ELF-1 (cell line): ENCODE measurements at regions not wholly inside any gene's neighbourhood (a gene's known extent, or its start where the extent isn't known, plus 50 kb on each side); places are given as distances from the start of the nearest gene placed in this dataset.

Experiments
- DNase-seq: peaks from one replicate; pipeline ENCODE4 v3.0.0-alpha.2; 2016; ENCODE audit warnings: low read depth, low spot score

DNA sequence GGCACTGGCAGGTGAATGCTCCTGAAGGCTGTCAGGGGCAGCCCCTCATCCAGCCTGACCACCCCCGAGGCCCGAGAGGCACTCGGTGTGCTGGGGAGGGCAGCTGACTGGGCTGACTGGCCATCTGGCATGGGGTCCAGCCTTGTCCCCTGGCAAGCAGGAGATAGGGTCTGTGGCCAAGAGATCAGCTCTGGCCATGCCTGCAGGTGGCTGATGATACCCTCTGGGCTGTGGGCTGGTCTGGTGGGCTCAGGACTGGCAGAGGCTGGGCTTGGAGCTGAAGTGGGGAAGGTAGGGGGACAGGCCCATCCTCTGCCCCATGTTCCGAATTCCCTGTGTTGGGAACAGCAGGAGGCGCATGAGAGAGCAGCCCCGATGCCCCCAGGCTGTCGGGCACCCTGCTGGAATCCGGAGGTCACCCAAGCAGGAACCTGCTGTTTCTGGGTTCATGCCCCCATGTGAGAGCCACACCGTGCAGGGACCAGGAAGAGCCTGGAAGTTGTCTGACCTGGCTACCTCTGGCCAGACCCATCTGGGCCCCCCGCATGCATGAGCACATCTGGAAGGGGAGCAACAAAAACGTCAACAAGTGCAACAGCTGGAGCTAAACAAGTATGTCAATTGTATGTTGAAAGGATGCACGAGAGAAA lies 527.0 kb downstream of the TBC1D22A start:
- DNase-seq, result no peak

DNA sequence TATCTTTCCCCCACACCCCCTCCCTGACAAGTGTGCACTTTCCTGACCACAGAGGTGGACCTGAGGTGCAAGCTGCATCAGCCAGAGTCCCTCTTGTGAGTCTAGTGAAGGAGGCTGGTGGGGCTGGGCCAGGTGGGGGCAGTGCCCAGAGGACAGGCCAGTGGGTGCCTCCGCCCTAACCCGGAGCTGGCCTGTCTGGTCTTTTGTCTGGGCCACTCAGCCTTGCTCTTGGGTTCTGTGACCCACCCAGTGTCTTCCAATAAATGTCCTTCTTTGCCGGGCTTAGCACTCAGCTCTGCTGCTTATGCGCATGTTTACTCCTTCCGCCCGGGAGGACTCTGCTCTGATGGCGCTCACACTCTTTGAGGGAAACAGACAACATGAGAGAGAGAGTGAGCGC lies 526.2 kb downstream of the TBC1D22A start:
- DNase-seq, result no peak

DNA sequence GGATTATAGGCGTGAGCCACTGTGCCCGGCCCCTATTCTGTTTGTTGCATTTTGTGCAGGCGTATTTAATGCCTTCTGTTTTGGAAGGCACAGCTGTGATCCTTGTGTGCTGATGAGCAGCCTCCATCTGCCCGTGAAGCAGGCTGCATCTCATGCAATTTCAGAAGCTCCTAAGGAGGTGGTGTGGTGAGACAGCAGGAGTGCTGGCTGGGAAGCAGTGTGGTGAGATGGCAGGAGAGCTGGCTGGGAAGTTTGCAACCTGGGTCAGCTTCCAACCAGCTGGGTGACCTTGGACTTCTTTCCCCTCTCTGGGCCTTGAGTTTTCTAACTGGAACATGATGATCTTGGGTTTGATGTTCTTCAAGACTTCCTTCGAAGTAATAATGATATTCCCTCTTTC lies 525.1 kb downstream of the TBC1D22A start:
- no peak for DNase-seq

DNA sequence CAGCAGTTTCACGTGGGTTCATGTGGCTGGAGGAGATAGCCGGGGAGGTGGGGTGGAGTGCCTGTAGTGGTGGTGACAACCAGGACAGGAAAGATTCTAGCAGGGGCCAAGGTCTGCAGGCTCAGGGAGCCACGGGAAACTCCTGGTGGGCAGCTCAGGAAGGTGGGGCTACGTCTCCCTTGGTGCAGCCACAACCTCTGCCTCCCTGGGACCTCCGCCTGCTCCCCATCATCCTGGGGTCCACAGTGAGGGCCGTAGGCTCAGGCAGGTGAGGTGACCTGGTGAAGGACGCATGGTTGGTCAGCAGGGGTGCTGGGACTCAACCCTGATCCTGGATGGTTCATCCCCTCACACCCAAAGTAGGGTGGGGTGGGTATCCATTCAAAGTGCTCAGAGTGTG lies 524.1 kb downstream of the TBC1D22A start:
- DNase-seq, result no peak

DNA sequence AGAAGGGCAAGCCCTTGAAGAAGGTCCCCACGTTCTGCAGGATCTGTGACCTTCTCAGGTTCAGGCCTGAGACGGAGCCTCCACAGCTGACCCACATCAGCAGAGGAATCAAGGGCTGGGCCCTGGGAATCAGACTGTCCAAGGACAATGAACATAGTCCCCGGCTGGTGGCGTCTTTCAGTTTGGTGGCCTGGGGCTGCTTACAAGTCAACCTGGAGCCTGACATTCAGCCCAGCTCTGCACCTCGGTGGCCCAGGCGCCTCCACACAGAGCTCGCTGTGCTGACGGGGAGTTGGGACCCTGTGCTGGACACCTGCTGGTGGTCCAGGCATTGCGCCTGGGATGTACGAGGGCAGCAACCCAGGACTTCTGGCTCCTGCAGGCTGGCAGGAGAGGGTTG lies 523.5 kb downstream of the TBC1D22A start:
- DNase-seq, result no peak

DNA sequence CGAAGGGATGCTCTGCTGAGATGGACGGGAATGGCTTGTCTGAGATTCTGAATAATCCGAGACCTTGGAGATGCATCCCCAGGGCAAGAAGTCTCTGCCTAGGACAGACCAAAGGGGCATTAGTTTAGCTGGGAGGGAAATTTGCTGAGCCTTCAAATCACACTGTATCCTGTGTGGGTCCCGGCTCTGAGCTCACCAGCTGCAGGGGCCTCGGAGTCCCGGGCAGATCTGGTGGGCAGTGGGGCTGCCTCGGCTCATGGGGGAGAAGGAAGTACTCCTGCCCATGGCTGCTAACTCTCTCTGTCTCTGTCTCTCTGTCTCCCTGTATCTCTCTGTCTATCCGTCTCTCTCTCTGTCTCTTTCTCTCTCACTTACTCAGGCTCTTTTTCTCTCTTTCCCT lies 522.4 kb downstream of the TBC1D22A start:
- no peak for DNase-seq

DNA sequence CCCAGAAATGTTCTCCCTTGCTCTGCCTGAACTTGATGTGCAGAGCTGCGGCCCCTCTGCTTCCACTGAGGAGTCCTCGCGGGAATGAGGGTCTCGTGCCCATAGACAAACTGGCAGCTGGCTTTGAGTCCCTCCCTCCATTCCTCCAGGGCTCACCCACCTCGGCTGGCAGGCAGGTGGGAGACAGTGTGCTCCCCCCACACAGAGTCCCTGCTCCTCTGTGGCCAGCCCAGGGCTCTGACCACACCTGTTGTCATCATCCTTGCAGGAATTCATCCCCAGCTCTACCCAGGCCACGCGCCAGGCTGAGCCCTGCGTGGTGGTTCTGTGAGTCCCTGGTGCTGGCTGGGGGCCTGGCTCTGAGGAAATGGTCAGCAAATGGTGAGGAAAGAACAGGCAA lies 521.9 kb downstream of the TBC1D22A start:
- no peak for DNase-seq

DNA sequence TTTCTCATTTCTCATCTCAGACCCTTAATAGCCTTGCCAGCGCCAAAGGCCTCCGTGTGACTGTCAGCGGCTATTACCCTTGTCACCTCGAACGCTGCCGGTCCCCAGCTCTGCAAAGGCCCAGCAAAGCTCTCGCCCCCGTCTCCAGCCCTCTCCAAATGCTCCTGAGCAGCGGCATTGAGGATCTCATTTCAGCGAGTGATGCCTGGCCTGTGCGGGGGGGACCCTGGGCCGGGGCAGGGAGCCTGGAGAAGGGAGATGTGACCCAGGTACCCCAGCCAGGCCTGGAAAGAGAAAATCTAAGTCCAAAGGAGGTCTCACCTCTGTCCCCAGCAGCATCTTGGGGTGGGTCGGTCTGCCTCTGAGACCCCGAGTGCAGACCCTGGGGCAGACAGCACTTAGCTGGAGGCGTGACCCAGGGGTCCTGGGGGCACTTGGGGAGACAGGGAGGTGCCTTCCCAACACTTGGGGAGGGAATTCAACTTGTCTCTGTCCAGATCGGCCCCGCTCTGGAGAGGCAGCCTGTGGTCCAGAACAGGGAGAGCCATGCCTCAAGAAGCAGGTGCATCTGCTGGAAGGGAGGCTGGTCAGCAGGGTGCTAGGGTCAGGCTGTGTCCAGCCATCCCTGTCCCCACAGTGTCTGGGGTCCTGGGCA lies 521.3 kb downstream of the TBC1D22A start:
- no peak for DNase-seq

DNA sequence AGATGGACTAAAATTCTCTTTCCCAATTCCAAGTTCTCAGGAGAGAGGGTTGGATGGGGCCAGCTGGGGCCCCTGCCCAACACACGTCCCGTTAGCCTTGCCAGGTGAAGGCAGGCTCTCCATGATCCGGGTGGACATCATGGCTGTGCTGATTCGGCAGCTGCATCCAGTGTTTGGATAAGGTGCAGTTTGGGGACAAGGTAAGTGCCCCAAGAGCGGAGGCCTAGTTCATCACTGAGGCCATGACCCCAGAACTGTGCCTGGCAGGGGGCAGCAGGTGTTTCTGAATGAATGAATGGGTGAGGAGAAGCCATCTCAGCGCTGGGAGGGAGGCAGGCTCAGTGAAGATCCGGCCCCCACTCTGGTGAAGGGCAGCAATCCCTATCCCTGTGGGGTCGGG lies 520.4 kb downstream of the TBC1D22A start:
- DNase-seq, result no peak

DNA sequence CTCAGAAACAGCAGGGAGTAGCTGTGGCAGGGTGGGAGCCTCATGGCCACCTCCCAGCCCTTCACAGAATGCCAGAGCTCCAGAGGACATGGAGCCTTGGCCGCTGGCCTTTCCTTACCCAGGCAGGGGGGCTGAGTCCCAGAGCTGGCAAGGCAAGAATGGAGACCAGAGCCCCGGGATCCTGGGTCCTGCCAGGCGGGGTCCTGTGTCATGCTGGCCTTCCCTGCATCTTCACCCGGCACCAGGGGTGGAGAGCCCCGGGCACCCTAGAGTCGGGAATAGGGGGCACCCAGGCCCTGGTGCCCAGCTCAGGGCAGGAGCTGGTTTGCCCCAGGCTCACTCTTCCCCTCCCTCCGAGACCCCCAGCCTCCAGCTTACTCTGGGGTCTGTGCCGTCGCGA lies 519.9 kb downstream of the TBC1D22A start:
- DNase-seq, result no peak

DNA sequence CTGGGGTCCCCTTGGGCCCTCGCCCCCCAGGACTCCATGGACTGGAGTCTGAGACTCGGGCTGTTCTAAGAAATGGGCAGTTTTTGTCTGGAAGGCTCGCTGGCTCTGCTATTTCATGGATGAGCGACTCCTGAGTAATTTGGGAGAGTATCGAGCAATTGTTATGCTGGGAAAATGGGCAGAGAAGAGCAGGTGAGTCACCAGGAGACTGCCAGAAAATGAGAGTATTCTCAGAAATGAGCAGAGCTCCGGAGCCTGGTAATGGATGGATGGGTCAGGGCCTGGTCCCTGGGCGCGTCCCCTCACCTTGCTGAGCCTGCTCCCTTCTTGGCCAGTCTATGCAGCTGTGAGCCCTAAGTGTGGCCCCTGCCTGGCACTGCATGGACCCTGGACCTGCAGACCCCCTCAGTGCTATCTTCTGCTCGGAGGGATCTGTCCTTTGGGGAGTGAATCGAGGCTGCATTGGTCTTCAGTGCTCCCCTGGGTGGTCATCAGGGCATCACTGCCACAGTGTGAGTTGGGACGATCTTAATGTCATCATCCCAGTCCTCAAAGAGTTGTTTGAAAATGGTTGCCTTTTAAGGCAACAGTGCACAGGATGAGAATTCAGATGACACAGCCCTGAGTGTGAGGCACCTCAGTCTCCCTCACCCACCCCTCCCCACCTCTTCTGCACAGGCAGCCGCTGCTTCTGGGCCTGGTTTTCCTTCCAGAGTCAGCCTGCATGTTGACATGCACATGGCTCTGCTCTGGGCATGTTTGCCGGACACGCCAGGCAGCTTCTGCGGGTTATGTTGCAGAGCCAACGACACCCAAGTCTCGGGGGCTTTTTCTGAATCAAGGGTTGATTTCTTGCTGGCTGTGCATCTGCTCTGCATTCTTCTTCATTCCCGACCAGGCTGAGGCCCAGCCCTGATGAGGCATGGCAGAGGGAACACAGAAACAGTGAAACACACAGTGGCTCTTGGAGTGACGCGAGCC lies 519.0 kb downstream of the TBC1D22A start:
- no peak for DNase-seq

DNA sequence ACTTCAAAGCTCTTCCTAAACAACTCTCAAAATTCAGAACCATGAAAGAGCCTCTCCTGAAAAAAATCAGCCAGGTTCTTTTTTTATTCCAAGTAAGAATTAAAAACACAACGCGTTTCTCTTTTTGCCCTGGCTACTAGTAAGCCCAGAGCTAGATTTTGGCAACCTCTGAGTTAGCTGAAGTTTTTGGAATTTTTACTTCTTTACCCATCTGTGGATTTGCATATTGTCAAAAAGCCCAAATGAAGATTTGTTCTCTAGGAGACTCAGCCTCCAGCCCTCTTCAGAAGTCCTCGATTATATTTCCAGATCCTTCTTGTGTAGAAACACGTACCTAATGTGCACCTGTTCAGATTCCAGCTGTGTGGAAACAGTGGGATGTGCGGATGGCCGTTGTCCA lies 517.9 kb downstream of the TBC1D22A start:
- DNase-seq, result no peak

DNA sequence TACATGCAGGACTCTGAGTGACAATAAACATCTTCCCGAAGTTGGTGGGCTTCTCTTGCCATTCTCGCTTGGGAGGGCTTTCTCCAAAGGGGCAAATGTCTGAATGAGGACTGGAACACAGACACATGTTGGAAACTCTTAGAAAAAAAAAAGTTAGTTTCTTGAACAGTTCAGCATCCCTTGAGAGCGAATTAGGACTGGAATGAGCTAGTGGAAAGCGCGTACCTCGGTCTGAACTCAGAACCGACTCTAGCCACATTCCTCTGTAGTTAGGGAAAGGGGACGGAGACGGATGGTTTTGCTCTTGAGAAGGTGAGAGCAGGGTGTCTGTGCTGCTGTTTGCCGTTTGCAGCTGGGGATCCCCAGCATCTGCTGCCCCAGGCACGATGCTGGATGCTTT lies 517.3 kb downstream of the TBC1D22A start:
- DNase-seq, result no peak

DNA sequence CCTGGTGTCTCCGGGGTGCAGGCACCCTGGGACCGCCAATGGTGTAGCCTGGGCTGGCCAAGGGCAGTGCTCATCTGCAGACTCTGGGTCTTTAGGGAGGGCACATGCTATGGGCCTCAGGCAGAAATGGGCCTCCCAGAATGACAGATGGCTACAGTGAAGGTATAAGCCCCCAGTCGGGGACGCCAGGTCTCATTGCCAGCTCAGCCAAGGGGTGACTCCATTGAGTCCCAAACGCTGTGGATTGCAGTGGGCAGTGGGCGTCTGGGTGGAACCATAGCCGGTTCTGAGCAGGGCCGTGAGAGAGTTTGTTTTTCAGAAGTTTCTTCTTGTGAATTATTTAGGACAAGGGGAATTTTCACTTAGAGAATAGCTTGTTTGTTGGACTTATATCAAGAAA lies 516.9 kb downstream of the TBC1D22A start:
- no peak for DNase-seq

DNA sequence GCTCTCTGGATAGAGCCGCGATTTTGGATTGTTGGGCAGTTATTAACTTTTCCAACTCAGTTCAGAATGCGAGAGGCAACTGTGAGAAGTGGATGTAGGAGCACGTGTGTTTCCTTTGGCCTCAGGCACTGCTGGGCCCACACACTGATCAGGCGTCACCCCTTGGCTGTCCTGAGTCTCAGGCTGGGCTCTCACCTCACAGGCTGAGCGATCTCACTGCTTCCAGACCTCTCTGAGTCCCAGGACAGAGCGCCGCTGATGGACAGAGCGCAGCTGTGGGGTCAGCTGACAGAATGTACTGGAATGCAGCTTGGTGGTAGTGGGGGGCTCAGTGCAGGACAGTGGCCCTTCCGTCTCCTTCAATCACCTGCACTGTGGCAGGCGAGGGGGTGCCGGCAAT lies 516.2 kb downstream of the TBC1D22A start:
- no peak for DNase-seq

DNA sequence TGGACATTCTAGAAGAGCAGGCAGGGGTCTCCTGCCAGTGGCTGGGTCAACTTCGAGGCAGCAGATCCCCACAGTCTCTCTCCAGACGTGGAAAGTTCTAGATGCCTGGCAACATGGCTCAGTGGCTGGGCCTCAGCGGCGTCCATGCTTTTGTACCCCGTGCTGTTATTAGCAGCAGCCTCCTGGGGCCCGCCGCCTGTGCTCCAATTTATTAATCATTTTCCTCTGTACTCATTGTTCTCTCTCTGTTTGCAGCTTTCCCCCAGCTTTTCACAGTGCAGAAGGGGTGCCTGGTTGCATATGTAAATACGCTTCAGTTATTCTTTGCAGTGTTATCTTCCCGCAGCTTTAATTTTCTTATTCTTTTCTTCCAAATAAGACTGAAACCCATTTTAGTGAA lies 515.1 kb downstream of the TBC1D22A start:
- no peak for DNase-seq

DNA sequence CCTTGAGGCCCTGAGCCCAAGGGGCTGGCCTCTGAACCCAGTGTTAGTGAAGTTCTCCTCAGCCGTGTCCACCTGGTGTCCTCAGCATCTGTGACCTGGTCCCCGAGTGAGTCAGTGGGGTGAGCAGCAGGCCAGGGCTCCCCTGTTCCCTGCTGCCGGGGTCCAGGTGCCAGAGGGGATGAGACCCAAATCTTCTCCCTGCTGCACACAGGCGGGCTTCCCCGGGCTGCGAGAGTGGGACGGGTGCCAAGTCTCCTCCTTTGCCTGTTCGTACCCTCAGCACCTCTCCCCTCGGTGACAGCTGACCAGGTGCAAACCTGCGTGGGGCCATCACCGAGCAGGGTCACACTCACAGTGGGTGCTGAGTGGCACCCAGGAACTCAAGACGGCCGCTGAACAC lies 514.5 kb downstream of the TBC1D22A start:
- no peak for DNase-seq

DNA sequence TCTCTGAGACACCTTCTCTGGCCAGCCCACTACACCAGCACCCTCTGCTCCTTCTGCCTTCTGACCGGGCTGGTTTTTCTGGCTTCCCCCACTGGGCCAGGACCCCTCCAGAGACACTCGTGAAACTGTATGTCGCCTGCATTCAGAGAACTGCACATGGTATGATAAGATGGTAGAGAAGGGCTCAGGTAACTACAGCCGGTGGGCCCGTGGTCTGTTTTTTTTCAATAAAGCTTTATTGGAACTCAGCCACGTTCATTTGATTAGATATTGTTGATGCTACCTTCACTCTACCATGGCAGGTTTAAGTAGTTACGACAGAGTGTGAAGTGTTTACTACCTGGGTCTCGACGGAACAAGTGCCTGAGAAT lies 514.0 kb downstream of the TBC1D22A start:
- no peak for DNase-seq

DNA sequence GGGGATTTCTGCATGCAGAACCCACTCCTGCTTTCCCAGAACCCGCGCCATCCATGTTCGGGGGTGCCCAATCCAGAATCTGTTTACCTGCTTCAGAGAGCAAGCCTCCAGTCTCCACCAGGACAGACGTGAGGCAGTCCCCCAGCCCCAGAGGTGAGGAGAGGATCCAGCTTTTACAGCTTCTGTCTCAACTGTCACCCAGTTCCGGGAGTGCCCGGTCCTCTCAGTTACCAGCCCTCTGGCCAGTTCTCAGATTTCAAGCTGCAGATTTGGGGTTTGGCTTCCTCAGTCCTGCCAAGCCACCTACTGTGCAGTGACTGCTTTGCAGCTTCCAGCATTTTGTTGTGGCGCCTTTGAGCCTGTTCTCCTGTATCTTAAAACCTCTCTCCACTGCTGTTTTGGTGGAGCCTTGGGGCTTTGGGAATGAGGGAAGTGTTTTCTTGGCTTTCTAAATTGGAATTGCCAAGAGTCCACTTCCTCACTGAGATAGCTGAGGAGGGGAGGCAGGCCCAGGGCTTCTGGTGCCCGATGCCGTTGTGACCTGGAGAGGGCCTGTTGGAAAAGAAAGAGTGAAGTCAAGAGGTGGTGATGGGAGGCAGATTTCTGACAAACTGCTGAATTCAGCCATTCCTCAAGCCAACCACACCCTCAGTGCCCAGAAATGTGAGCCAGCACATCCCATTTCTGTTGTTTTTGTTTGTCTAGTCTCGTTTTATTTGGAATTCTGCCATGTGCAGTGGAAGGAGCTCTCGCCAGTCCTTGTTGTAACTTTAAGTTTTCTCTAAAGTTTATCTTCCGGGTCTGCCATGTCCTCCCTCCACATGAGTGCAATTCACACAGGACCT lies 513.4 kb downstream of the TBC1D22A start:
- peak; percentile 81 for DNase-seq

DNA sequence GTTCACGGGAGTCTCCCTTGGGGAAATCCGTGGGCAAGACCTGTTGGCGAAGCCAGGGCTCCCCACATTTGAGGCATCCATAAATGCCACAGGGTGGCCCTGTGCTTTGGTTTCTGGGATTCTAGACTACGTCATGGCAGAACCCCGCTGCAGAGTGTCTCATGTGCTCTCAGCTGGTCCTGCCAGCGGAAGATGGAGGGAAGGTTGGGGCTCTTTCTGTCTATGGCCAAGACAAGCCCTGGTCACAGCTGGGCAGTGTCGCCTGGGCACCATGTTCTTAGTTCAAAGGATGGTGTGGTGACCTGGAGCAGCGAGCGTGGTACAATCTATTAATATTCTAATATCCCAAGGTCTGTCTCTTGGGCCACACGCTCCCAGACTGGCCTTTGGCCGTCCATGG lies 511.7 kb downstream of the TBC1D22A start:
- DNase-seq, result no peak

DNA sequence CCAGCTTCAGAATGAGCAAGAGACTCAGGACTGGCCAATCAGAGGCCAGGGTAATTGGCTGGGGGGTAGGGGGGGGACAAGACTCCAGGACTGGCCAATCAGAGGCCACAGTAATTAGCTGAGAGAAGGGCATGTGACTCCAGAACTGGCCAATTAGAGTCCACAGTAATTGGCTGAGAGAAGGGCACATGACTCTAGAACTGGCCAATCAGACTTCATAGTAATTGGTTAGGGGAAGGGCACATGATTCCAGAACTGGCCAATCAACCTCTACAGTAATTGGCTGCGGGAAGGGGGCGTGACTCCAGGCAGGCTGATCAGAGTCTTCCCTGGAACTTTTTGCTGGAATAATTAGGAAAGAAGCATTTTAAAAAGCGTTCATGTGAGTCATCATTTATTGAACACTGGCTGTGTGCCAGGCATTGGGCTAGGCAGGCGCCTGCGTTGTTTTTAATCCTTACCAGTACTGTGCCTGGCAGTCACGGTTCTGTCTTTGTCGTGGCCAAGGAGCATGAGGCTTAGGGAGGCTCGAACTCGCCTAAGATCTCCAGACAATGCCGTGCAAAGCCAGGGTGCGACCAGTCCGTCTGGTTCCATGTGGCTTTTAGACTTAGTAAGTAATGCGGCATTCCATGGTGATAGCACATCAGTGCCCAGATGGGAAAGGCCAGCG lies 508.1 kb downstream of the TBC1D22A start:
- DNase-seq, result no peak
